ELR (cell line): ENCODE measurements at regions not wholly inside any gene's neighbourhood (a gene's known extent, or its start where the extent isn't known, plus 50 kb on each side); places are given as distances from the start of the nearest gene placed in this dataset.

Experiments
- DNase-seq: peaks from one replicate; pipeline ENCODE4 v3.0.0-alpha.2; 2015; ENCODE audit warnings: low read depth

- DNase-seq: no peak
Measured at GRCh38 chr12:126193190-126193589, 1128.0 kb downstream of the AACS start.

- DNase-seq: no peak
Measured at GRCh38 chr12:126196263-126196662, 1131.0 kb downstream of the AACS start.

- DNase-seq: no peak
Measured at GRCh38 chr12:126198516-126198915, 1133.3 kb downstream of the AACS start.

GRCh38 chr12:126198966-126199692, 1133.9 kb downstream of the AACS start:
- DNase-seq: no peak

GRCh38 chr12:126201981-126202537, 1136.8 kb downstream of the AACS start:
- no peak for DNase-seq

- no peak for DNase-seq
Measured at GRCh38 chr12:126204326-126204725, 1139.1 kb downstream of the AACS start.

GRCh38 chr12:126210026-126210425, 1144.8 kb downstream of the AACS start:
- DNase-seq: no peak

- no peak for DNase-seq
Measured at GRCh38 chr12:126210448-126210847, 1145.2 kb downstream of the AACS start.

- DNase-seq: no peak
Measured at GRCh38 chr12:126212824-126213223, 1147.6 kb downstream of the AACS start.

GRCh38 chr12:126218697-126219096, 1153.5 kb downstream of the AACS start:
- DNase-seq: no peak

- no peak for DNase-seq
Measured at GRCh38 chr12:126219139-126219538, 1153.9 kb downstream of the AACS start.

GRCh38 chr12:126219654-126220279, 1154.5 kb downstream of the AACS start:
- no peak for DNase-seq

- DNase-seq: no peak
Measured at GRCh38 chr12:126224032-126224431, 1158.8 kb downstream of the AACS start.

- DNase-seq: no peak
Measured at GRCh38 chr12:126228936-126229335, 1163.7 kb downstream of the AACS start.

- no peak for DNase-seq
Measured at GRCh38 chr12:126232711-126233110, 1167.5 kb downstream of the AACS start.

- DNase-seq: no peak
Measured at GRCh38 chr12:126233625-126234024, 1168.4 kb downstream of the AACS start.

- DNase-seq: no peak
Measured at GRCh38 chr12:126243814-126244440, 1178.7 kb downstream of the AACS start.

GRCh38 chr12:126247936-126248335, 1182.7 kb downstream of the AACS start:
- no peak for DNase-seq

- no peak for DNase-seq
Measured at GRCh38 chr12:126248871-126249403, 1183.7 kb downstream of the AACS start.

GRCh38 chr12:126258190-126258589, 1193.0 kb downstream of the AACS start:
- DNase-seq: no peak

- no peak for DNase-seq
Measured at GRCh38 chr12:126262829-126263228, 1197.6 kb downstream of the AACS start.

GRCh38 chr12:126268222-126268621, 1203.0 kb downstream of the AACS start:
- no peak for DNase-seq

- DNase-seq: no peak
Measured at GRCh38 chr12:126271159-126271558, 1205.9 kb downstream of the AACS start.
